ENCODE measurements at regions not wholly inside any gene's neighbourhood (a gene's known extent, or its start where the extent isn't known, plus 50 kb on each side); places are given as distances from the start of the nearest gene placed in this dataset.

GRCh38 chr10:90321132-90321816 is 536.6 kb downstream of the HTR7 start:
- Histone ChIP-seq H3K9me3 (ENCODE audit: control insufficient read depth, low read length) (no peaks in the 10 kb centered on the region), H3K4me3 (ENCODE audit: insufficient read depth, low read depth, low read length, poor library complexity, severe bottlenecking) (no peak overlapping the region), H3K27me3 (replicated peaks; ENCODE audit: control insufficient read depth, insufficient read depth, low read length, poor library complexity, severe bottlenecking) (no peaks in the 10 kb centered on the region), H3K27ac (ENCODE audit: insufficient read depth, low read length, poor library complexity, severe bottlenecking) (no peak overlapping the region), H3K4me1 (ENCODE audit: control insufficient read depth, insufficient read depth, low read length, poor library complexity, severe bottlenecking) (no peaks in the 10 kb centered on the region), H3K36me3 (ENCODE audit: control insufficient read depth, insufficient read depth, low read length) (no peaks in the 10 kb centered on the region)
- DNase-seq = no peak

DNA sequence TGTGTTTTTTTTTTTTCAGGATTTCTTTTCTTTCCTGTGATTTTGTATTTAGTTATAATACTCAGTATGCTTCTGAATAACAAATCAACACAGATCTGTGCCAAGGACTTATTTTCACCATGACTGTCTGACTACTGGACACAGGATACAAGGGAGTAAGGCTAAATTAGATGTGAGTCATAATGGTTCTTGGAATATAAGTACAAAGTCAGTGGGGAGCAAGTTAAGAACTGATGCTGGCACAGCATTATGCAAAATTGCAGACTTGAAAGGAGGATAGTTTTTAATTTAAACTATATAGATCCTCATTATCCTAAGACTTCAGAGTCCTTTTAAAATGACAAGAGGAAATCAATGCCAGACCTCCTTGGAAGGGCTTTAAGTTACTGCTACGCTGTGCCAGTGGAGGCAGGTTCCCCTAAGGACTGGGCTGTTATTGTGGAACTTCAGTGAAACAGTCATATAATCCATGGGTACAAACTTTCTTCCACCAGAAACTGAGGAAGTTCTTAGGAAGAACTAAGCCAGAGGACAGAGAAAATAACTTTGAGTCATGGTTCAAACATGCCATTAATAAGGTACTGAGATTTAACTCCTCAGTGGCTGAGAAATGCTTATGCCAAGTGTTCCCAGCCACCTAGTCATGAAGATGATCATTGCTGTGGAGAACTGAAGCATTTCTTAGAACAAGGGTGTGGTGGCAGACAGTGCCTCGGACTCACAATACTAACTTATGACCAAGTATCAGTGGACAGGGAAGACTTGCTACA is 531.2 kb downstream of the HTR7 start:
- H3K36me3 ChIP-seq (ENCODE audit: control insufficient read depth, insufficient read depth, low read length) = no peaks in the 10 kb centered on the region
- DNase-seq = no peak
- no peaks in the 10 kb centered on the region for H3K4me1 ChIP-seq (ENCODE audit: control insufficient read depth, insufficient read depth, low read length, poor library complexity, severe bottlenecking)
- H3K9me3 ChIP-seq (ENCODE audit: control insufficient read depth, low read length) = no peaks in the 10 kb centered on the region
- no peaks in the 10 kb centered on the region for H3K27me3 ChIP-seq (replicated peaks; ENCODE audit: control insufficient read depth, insufficient read depth, low read length, poor library complexity, severe bottlenecking)
- no peak overlapping the region for H3K27ac ChIP-seq (ENCODE audit: insufficient read depth, low read length, poor library complexity, severe bottlenecking)
- no peak overlapping the region for H3K4me3 ChIP-seq (ENCODE audit: insufficient read depth, low read depth, low read length, poor library complexity, severe bottlenecking)

DNA sequence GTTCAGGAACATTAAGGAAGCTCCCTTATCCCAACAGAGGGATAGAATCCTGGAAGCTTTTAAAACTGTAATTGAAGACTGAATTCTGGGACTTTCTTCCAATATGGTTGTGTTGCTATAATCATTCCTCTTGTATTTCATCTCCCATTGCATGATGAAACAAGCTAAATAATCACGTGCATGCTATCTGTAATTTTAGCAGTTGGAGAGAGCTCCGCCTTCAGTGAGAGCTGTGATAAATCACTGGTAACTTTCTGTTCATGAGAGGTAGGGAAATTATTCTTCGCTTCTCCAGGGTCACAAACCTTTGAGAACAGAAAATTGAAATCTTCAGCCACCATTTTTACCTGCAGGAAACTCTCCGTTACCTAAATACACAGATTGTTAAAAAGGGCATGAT is 530.2 kb downstream of the HTR7 start:
- Histone ChIP-seq H3K27me3 (replicated peaks; ENCODE audit: control insufficient read depth, insufficient read depth, low read length, poor library complexity, severe bottlenecking) (no peaks in the 10 kb centered on the region), H3K27ac (ENCODE audit: insufficient read depth, low read length, poor library complexity, severe bottlenecking) (no peak overlapping the region), H3K9me3 (ENCODE audit: control insufficient read depth, low read length) (no peaks in the 10 kb centered on the region), H3K4me3 (ENCODE audit: insufficient read depth, low read depth, low read length, poor library complexity, severe bottlenecking) (no peak overlapping the region), H3K36me3 (ENCODE audit: control insufficient read depth, insufficient read depth, low read length) (no peaks in the 10 kb centered on the region), H3K4me1 (ENCODE audit: control insufficient read depth, insufficient read depth, low read length, poor library complexity, severe bottlenecking) (no peaks in the 10 kb centered on the region)
- no peak for DNase-seq

DNA sequence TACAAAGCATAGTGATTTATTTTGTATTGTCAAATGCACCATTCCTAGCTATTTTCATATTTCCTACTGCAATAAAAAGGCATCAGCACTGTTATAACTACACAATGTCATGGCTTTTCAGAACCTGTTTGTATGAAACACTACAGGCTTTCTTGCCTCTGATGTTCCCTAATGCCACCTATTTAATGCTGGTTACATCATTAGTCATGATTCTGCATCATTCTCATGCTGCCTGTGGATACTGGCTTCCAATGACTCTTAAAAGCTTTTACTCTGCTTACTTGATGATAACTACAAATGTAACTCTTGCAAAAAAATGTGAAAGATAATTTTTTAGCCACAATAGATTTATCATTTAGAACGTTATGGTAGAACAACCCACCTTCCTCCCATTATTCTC is 529.4 kb downstream of the HTR7 start:
- DNase-seq = no peak
- Histone ChIP-seq H3K36me3 (ENCODE audit: control insufficient read depth, insufficient read depth, low read length) (no peaks in the 10 kb centered on the region), H3K9me3 (ENCODE audit: control insufficient read depth, low read length) (no peaks in the 10 kb centered on the region), H3K27ac (ENCODE audit: insufficient read depth, low read length, poor library complexity, severe bottlenecking) (no peak overlapping the region), H3K27me3 (replicated peaks; ENCODE audit: control insufficient read depth, insufficient read depth, low read length, poor library complexity, severe bottlenecking) (no peaks in the 10 kb centered on the region), H3K4me3 (ENCODE audit: insufficient read depth, low read depth, low read length, poor library complexity, severe bottlenecking) (no peak overlapping the region), H3K4me1 (ENCODE audit: control insufficient read depth, insufficient read depth, low read length, poor library complexity, severe bottlenecking) (no peaks in the 10 kb centered on the region)

GRCh38 chr10:90328896-90329295 is 528.9 kb downstream of the HTR7 start:
- no peaks in the 10 kb centered on the region for H3K27me3 ChIP-seq (replicated peaks; ENCODE audit: control insufficient read depth, insufficient read depth, low read length, poor library complexity, severe bottlenecking)
- H3K36me3 ChIP-seq (ENCODE audit: control insufficient read depth, insufficient read depth, low read length) = no peaks in the 10 kb centered on the region
- H3K4me1 ChIP-seq (ENCODE audit: control insufficient read depth, insufficient read depth, low read length, poor library complexity, severe bottlenecking) = no peaks in the 10 kb centered on the region
- no peaks in the 10 kb centered on the region for H3K9me3 ChIP-seq (ENCODE audit: control insufficient read depth, low read length)
- DNase-seq = no peak
- H3K27ac ChIP-seq (ENCODE audit: insufficient read depth, low read length, poor library complexity, severe bottlenecking) = no peak overlapping the region
- H3K4me3 ChIP-seq (ENCODE audit: insufficient read depth, low read depth, low read length, poor library complexity, severe bottlenecking) = no peak overlapping the region

DNA sequence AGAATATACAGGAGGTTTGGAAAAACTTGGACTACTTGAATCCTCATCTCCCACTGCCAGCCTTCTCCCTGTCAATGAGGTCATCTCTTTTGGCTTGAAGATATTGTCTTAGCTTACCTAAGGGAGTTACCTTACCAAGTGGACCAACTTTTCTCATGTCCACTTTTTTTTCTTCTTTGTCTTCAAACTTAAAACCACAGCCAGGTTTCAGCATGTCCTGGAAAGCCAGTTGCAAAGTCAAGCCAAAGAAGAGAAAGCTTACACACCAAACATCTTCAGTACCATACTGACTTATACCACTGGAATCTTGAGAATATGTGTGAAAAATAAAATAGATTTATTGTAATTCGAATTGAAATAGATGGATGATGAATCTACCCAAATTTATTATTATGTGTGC is 520.5 kb downstream of the HTR7 start:
- no peaks in the 10 kb centered on the region for H3K27me3 ChIP-seq (replicated peaks; ENCODE audit: control insufficient read depth, insufficient read depth, low read length, poor library complexity, severe bottlenecking)
- no peaks in the 10 kb centered on the region for H3K9me3 ChIP-seq (ENCODE audit: control insufficient read depth, low read length)
- H3K36me3 ChIP-seq (ENCODE audit: control insufficient read depth, insufficient read depth, low read length) = no peaks in the 10 kb centered on the region
- no peak overlapping the region for H3K4me3 ChIP-seq (ENCODE audit: insufficient read depth, low read depth, low read length, poor library complexity, severe bottlenecking)
- no peak overlapping the region for H3K27ac ChIP-seq (ENCODE audit: insufficient read depth, low read length, poor library complexity, severe bottlenecking)
- no peaks in the 10 kb centered on the region for H3K4me1 ChIP-seq (ENCODE audit: control insufficient read depth, insufficient read depth, low read length, poor library complexity, severe bottlenecking)
- no peak for DNase-seq

DNA sequence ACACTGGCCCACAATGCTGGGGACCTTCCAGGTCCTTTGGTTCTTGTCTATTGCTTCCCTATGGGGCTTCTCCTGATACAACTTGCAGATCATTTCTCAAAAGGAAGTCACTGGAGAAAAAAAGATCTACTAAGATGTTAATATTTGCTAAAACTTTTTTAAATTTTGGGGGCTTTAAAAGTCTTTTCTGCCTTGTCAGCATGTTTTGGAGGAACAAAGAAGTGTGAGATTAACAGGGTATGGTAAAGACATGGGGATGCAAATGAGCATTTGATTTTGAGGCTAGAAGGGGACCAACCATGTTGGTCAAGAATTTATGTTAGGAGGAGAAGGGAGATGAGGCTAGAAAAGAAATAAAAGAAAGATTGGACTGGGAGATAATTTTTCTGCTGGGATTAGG is 515.4 kb downstream of the HTR7 start:
- H3K4me3 ChIP-seq (ENCODE audit: insufficient read depth, low read depth, low read length, poor library complexity, severe bottlenecking) = no peak overlapping the region
- H3K4me1 ChIP-seq (ENCODE audit: control insufficient read depth, insufficient read depth, low read length, poor library complexity, severe bottlenecking) = no peaks in the 10 kb centered on the region
- no peaks in the 10 kb centered on the region for H3K36me3 ChIP-seq (ENCODE audit: control insufficient read depth, insufficient read depth, low read length)

DNA sequence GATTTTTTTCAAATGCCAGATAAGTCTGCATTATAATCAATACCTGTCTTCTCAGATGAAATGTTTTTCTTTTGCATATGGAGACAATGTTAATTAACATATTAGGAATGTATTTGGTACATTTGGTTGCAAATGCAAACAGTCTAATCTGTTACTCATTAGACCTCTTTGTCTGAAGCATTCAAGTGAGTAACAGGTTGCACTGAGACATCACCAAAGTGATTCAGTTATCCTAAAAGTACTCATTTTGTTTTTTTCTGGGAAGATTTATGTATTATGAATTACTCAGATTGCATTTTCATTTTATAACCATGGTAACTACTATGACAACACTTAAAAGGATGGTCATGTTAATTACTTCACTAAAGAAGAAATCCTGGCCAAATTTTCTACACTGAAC is 513.6 kb downstream of the HTR7 start:
- no peaks in the 10 kb centered on the region for H3K27me3 ChIP-seq (replicated peaks; ENCODE audit: control insufficient read depth, insufficient read depth, low read length, poor library complexity, severe bottlenecking)
- H3K27ac ChIP-seq (ENCODE audit: insufficient read depth, low read length, poor library complexity, severe bottlenecking) = no peak overlapping the region
- no peaks in the 10 kb centered on the region for H3K4me1 ChIP-seq (ENCODE audit: control insufficient read depth, insufficient read depth, low read length, poor library complexity, severe bottlenecking)
- DNase-seq = no peak
- H3K36me3 ChIP-seq (ENCODE audit: control insufficient read depth, insufficient read depth, low read length) = no peaks in the 10 kb centered on the region
- no peak overlapping the region for H3K4me3 ChIP-seq (ENCODE audit: insufficient read depth, low read depth, low read length, poor library complexity, severe bottlenecking)
- no peaks in the 10 kb centered on the region for H3K9me3 ChIP-seq (ENCODE audit: control insufficient read depth, low read length)

More for the DNA sequence above, 515.4 kb downstream of the HTR7 start:
- no peaks in the 10 kb centered on the region for H3K9me3 ChIP-seq (ENCODE audit: control insufficient read depth, low read length)
- H3K27me3 ChIP-seq (replicated peaks; ENCODE audit: control insufficient read depth, insufficient read depth, low read length, poor library complexity, severe bottlenecking) = no peaks in the 10 kb centered on the region
- no peak for DNase-seq
- no peak overlapping the region for H3K27ac ChIP-seq (ENCODE audit: insufficient read depth, low read length, poor library complexity, severe bottlenecking)

- Histone ChIP-seq H3K36me3 (ENCODE audit: control insufficient read depth, insufficient read depth, low read length) (no peaks in the 10 kb centered on the region), H3K9me3 (ENCODE audit: control insufficient read depth, low read length) (no peaks in the 10 kb centered on the region), H3K27me3 (replicated peaks; ENCODE audit: control insufficient read depth, insufficient read depth, low read length, poor library complexity, severe bottlenecking) (no peaks in the 10 kb centered on the region), H3K4me1 (ENCODE audit: control insufficient read depth, insufficient read depth, low read length, poor library complexity, severe bottlenecking) (no peaks in the 10 kb centered on the region), H3K27ac (ENCODE audit: insufficient read depth, low read length, poor library complexity, severe bottlenecking) (no peak overlapping the region), H3K4me3 (ENCODE audit: insufficient read depth, low read depth, low read length, poor library complexity, severe bottlenecking) (no peak overlapping the region)
- DNase-seq = no peak
These were observed 510.6 kb downstream of the HTR7 start for GRCh38 chr10:90347239-90347638.

GRCh38 chr10:90350122-90350521 is 507.7 kb downstream of the HTR7 start:
- H3K27ac ChIP-seq (ENCODE audit: insufficient read depth, low read length, poor library complexity, severe bottlenecking) = no peak overlapping the region
- H3K9me3 ChIP-seq (ENCODE audit: control insufficient read depth, low read length) = no peaks in the 10 kb centered on the region
- H3K36me3 ChIP-seq (ENCODE audit: control insufficient read depth, insufficient read depth, low read length) = no peaks in the 10 kb centered on the region
- no peak for DNase-seq
- H3K4me3 ChIP-seq (ENCODE audit: insufficient read depth, low read depth, low read length, poor library complexity, severe bottlenecking) = no peak overlapping the region
- no peaks in the 10 kb centered on the region for H3K27me3 ChIP-seq (replicated peaks; ENCODE audit: control insufficient read depth, insufficient read depth, low read length, poor library complexity, severe bottlenecking)
- no peaks in the 10 kb centered on the region for H3K4me1 ChIP-seq (ENCODE audit: control insufficient read depth, insufficient read depth, low read length, poor library complexity, severe bottlenecking)

Measured in effector memory CD4-positive, alpha-beta T cell (primary cell).